Osteoblast (primary cell): ENCODE measurements at regions not wholly inside any gene's neighbourhood (a gene's known extent, or its start where the extent isn't known, plus 50 kb on each side); places are given as distances from the start of the nearest gene placed in this dataset.

ENCODE experiments used
- DNase-seq: peaks from one replicate; pipeline ENCODE4 v3.0.0; 2011; ENCODE audit warnings: low spot score, mixed read lengths; ENCODE audit not compliant: insufficient read length; ENCODE audit errors: missing footprints
- H2AFZ ChIP-seq: 2 replicates; pipeline ENCODE4 v1.6.0; 2011; ENCODE audit warnings: mild to moderate bottlenecking, low read length
- H3K27ac ChIP-seq: 2 replicates; pipeline ENCODE4 v1.5.1; 2011; ENCODE audit warnings: mild to moderate bottlenecking, low read depth, low read length, moderate library complexity
- H3K27me3 ChIP-seq: 2 replicates; pipeline ENCODE4 v1.6.0; 2012; ENCODE audit warnings: mild to moderate bottlenecking, control low read depth, inconsistent platforms, low read length, moderate library complexity; ENCODE audit not compliant: insufficient read depth
- H3K36me3 ChIP-seq: 2 replicates; pipeline ENCODE4 v1.5.1; 2011; ENCODE audit warnings: mild to moderate bottlenecking, low read length, control low read depth, moderate library complexity; ENCODE audit not compliant: insufficient read depth
- H3K4me1 ChIP-seq: 2 replicates; pipeline ENCODE4 v1.5.1; 2011; ENCODE audit warnings: mild to moderate bottlenecking, low read length, control low read depth, moderate library complexity; ENCODE audit not compliant: insufficient read depth
- H3K4me2 ChIP-seq: 2 replicates; pipeline ENCODE4 v1.6.0; 2011; ENCODE audit warnings: mild to moderate bottlenecking, low read length; ENCODE audit not compliant: insufficient read depth
- H3K4me3 ChIP-seq: fragments of 200-600 bp; sonication (generic); 3 replicates; pipeline ENCODE4 v1.5.1; 2012; ENCODE audit warnings: mild to moderate bottlenecking, low read length, inconsistent platforms; ENCODE audit not compliant: insufficient read depth
- H3K79me2 ChIP-seq: 2 replicates; pipeline ENCODE4 v1.6.0; 2012; ENCODE audit warnings: mild to moderate bottlenecking, low read length, control low read depth, inconsistent platforms; ENCODE audit not compliant: insufficient read depth
- H3K9me3 ChIP-seq: 2 replicates; pipeline ENCODE4 v1.5.1; 2011; ENCODE audit warnings: low read depth, low read length, control low read depth
- H4K20me1 ChIP-seq: 2 replicates; pipeline ENCODE4 v1.6.0; 2012; ENCODE audit warnings: mild to moderate bottlenecking, low read length, control low read depth; ENCODE audit not compliant: insufficient read depth
- CTCF ChIP-seq: IDR thresholded peaks from 2 replicates; pipeline ENCODE4 v1.5.1; 2011; ENCODE audit warnings: mild to moderate bottlenecking, low read depth, low read length, moderate library complexity; ENCODE audit errors: extremely low read depth

GRCh38 chr6:98146656-98147055 is 687.7 kb upstream of the POU3F2 start:
- no peak for TF ChIP-seq CTCF
- Histone ChIP-seq H3K4me2 (no peak overlapping the region), H2AFZ (no peak overlapping the region), H4K20me1 (no peaks in the 10 kb centered on the region), H3K36me3 (no peaks in the 10 kb centered on the region), H3K27me3 (no peaks in the 10 kb centered on the region), H3K79me2 (no peaks in the 10 kb centered on the region), H3K4me3 (no peak overlapping the region), H3K9me3 (no peaks in the 10 kb centered on the region), H3K4me1 (no peaks in the 10 kb centered on the region), H3K27ac (no peak overlapping the region)
- DNase-seq = no peak

GRCh38 chr6:98156580-98156979 is 677.8 kb upstream of the POU3F2 start:
- H4K20me1 ChIP-seq = no peaks in the 10 kb centered on the region
- H2AFZ ChIP-seq = no peak overlapping the region
- no peaks in the 10 kb centered on the region for H3K4me1 ChIP-seq
- no peak overlapping the region for H3K27ac ChIP-seq
- DNase-seq = no peak
- no peaks in the 10 kb centered on the region for H3K9me3 ChIP-seq
- H3K27me3 ChIP-seq = no peaks in the 10 kb centered on the region
- no peak overlapping the region for H3K4me3 ChIP-seq
- no peak for TF ChIP-seq CTCF
- no peaks in the 10 kb centered on the region for H3K36me3 ChIP-seq
- no peak overlapping the region for H3K4me2 ChIP-seq
- no peaks in the 10 kb centered on the region for H3K79me2 ChIP-seq

- peaks cover 2% of the 10 kb centered on the region for H3K9me3 ChIP-seq
- no peaks in the 10 kb centered on the region for H3K4me1 ChIP-seq
- TF ChIP-seq CTCF = no peak
Measured at GRCh38 chr6:98179606-98180005, 654.8 kb upstream of the POU3F2 start.

GRCh38 chr6:98200084-98200483 is 634.3 kb upstream of the POU3F2 start:
- no peaks in the 10 kb centered on the region for H3K4me1 ChIP-seq
- no peaks in the 10 kb centered on the region for H3K36me3 ChIP-seq
- no peak overlapping the region for H2AFZ ChIP-seq

More at GRCh38 chr6:98179606-98180005, 654.8 kb upstream of the POU3F2 start:
- Histone ChIP-seq H3K4me2 (no peak overlapping the region), H3K27ac (no peak overlapping the region), H2AFZ (no peak overlapping the region), H3K4me3 (no peak overlapping the region), H3K27me3 (no peaks in the 10 kb centered on the region), H3K36me3 (no peaks in the 10 kb centered on the region), H3K79me2 (no peaks in the 10 kb centered on the region), H4K20me1 (no peaks in the 10 kb centered on the region)
- no peak for DNase-seq

More at GRCh38 chr6:98200084-98200483, 634.3 kb upstream of the POU3F2 start:
- Histone ChIP-seq H3K9me3 (no peaks in the 10 kb centered on the region), H3K4me3 (no peak overlapping the region), H3K27me3 (no peaks in the 10 kb centered on the region), H3K27ac (no peak overlapping the region), H4K20me1 (no peaks in the 10 kb centered on the region), H3K79me2 (no peaks in the 10 kb centered on the region), H3K4me2 (no peak overlapping the region)
- DNase-seq = no peak
- TF ChIP-seq CTCF = no peak
